ENCODE measurements at regions not wholly inside any gene's neighbourhood (a gene's known extent, or its start where the extent isn't known, plus 50 kb on each side); places are given as distances from the start of the nearest gene placed in this dataset.

DNA sequence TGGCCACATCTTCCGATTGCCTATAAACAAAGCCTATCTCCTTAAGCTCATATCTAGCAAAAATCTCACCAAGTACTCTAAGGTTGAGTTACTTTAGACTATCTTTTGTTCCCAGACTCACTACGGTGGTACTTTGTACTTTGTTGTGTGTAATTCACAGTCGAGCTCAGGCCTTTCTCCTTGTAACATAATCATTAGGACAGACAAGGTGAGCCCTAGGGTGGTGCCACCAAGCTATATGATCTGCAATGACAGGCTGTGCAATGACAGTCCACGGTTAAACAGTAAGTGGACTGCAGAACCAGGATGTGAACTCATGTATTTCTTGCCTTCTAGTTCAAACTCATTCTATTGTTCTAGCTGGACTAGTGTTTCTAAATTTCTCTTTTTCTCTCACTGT is 132.2 kb downstream of the UBE2U start:
- TF ChIP-seq, protein P1, sequence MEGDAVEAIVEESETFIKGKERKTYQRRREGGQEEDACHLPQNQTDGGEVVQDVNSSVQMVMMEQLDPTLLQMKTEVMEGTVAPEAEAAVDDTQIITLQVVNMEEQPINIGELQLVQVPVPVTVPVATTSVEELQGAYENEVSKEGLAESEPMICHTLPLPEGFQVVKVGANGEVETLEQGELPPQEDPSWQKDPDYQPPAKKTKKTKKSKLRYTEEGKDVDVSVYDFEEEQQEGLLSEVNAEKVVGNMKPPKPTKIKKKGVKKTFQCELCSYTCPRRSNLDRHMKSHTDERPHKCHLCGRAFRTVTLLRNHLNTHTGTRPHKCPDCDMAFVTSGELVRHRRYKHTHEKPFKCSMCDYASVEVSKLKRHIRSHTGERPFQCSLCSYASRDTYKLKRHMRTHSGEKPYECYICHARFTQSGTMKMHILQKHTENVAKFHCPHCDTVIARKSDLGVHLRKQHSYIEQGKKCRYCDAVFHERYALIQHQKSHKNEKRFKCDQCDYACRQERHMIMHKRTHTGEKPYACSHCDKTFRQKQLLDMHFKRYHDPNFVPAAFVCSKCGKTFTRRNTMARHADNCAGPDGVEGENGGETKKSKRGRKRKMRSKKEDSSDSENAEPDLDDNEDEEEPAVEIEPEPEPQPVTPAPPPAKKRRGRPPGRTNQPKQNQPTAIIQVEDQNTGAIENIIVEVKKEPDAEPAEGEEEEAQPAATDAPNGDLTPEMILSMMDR (IDR thresholded peaks at IDR 0.05) = no peak
- no peak for TF ChIP-seq POLR2A (IDR thresholded peaks at IDR 0.05)
